Lung (tissue), 11 donors: ENCODE measurements at regions not wholly inside any gene's neighbourhood (a gene's known extent, or its start where the extent isn't known, plus 50 kb on each side); places are given as distances from the start of the nearest gene placed in this dataset.

Experiments used
- ATAC-seq: fragments of 200-7000 bp; cut with Tn5 transposase; one replicate; pipeline ENCODE4 v1.9.1; 2020; ENCODE audit warnings: moderate number of reproducible peaks; ENCODE audit not compliant: insufficient read depth, low FRiP score
- DNase-seq, 3 donors: peaks; one replicate each; pipeline ENCODE4 v3.0.0-alpha.2; 2013 to 2017
- H3K27ac ChIP-seq, 2 donors: one replicate each; pipeline ENCODE4 v1.5.1; 2013; ENCODE audit warnings: mild to moderate bottlenecking in 2 of 2, moderate library complexity in 2 of 2, control low read depth in 1 of 2, inconsistent platforms in 1 of 2, low read depth in 1 of 2, low read length in 1 of 2
- H3K27me3 ChIP-seq, 3 donors: one replicate each; pipeline ENCODE4 v1.5.1; 2013; ENCODE audit warnings: low read length in 2 of 3; ENCODE audit not compliant: control insufficient read depth in 3 of 3, insufficient read depth in 3 of 3
- H3K36me3 ChIP-seq, 4 donors: one replicate each; pipeline ENCODE4 v1.5.1; 2013; ENCODE audit warnings: low read length in 4 of 4, mild to moderate bottlenecking in 1 of 4, moderate library complexity in 1 of 4; ENCODE audit not compliant: control insufficient read depth in 4 of 4, insufficient read depth in 4 of 4
- H3K4me1 ChIP-seq, 5 donors: one replicate each; pipeline ENCODE4 v1.5.1; 2013; ENCODE audit warnings: low read length in 5 of 5, mild to moderate bottlenecking in 2 of 5, moderate library complexity in 1 of 5; ENCODE audit not compliant: control insufficient read depth in 5 of 5, insufficient read depth in 5 of 5
- H3K4me3 ChIP-seq: one replicate; pipeline ENCODE4 v1.5.1; 2013; ENCODE audit warnings: mild to moderate bottlenecking, control low read depth, moderate library complexity
- H3K9ac ChIP-seq, 2 donors: one replicate each; pipeline ENCODE4 v1.5.1; 2013; ENCODE audit warnings: low read length in 2 of 2, control low read depth in 1 of 2; ENCODE audit not compliant: insufficient read depth in 1 of 2
- H3K9me3 ChIP-seq, 4 donors: one replicate each; pipeline ENCODE4 v1.5.1; 2013; ENCODE audit warnings: low read length in 3 of 4, mild to moderate bottlenecking in 1 of 4, moderate library complexity in 1 of 4; ENCODE audit not compliant: control insufficient read depth in 4 of 4, insufficient read depth in 3 of 4
- CTCF ChIP-seq: IDR thresholded peaks from 2 replicates; pipeline ENCODE4 v1.5.1; 2012; ENCODE audit warnings: mild to moderate bottlenecking; ENCODE audit errors: control extremely low read depth, extremely low read depth
- WGBS, 2 donors: extraction: QIAGEN DNeasy Blood & Tissue Kit; methylation state at CpG; one replicate each; pipeline ENCODE4 v1.1.7; 2013; 5-methylcytosine and 5-hydroxymethylcytosine counted together
- donor health status: control.
- donor health status: control.
- donor health status: Bipolar disorder and iron deficiency.
- donor health status: healthy.
- donor health status: DM: yes; HTN: yes; CAD: no.

- no peak overlapping the region for H3K4me3 ChIP-seq
- ATAC-seq, result no peak
- H3K36me3 ChIP-seq, result no peaks in the 10 kb centered on the region
- H3K27me3 ChIP-seq, result peaks cover 0 to 11% (median 0%) of the 10 kb centered on the region in 3 donors
- H3K4me1 ChIP-seq, result no peaks in the 10 kb centered on the region
- DNase-seq, result no peak
- 73 to 74% methylated on average over 3 of the region's 3 CpGs for WGBS, 2 donors
- H3K9me3 ChIP-seq, result peaks cover 0 to 3% (median 0%) of the 10 kb centered on the region in 4 donors
- H3K27ac ChIP-seq, result no peak overlapping the region
- no peak for TF ChIP-seq CTCF
- no peak overlapping the region for H3K9ac ChIP-seq
Measured at GRCh38 chr10:2791774-2792443, 275.4 kb upstream of the PFKP start.

- no peaks in the 10 kb centered on the region for H3K4me1 ChIP-seq
- H3K4me3 ChIP-seq, result no peak overlapping the region
- TF ChIP-seq CTCF, result no peak
- ATAC-seq (no peak), DNase-seq (no peak)
- H3K27me3 ChIP-seq, result peaks cover 0 to 11% (median 0%) of the 10 kb centered on the region in 3 donors
- 79 to 89% methylated on average over 15 of the region's 15 CpGs for WGBS, 2 donors
- H3K9me3 ChIP-seq, result peaks cover 0 to 4% (median 0%) of the 10 kb centered on the region in 4 donors
- no peak overlapping the region for H3K27ac ChIP-seq
- no peaks in the 10 kb centered on the region for H3K36me3 ChIP-seq
- H3K9ac ChIP-seq, result no peak overlapping the region
Measured at GRCh38 chr10:2790396-2791188, 276.8 kb upstream of the PFKP start.

- Histone ChIP-seq H3K36me3 (no peaks in the 10 kb centered on the region), H3K27me3 (peaks cover 0 to 9% (median 5%) of the 10 kb centered on the region in 3 donors), H3K4me1 (no peaks in the 10 kb centered on the region), H3K9ac (no peak overlapping the region), H3K27ac (no peak overlapping the region), H3K4me3 (no peak overlapping the region), H3K9me3 (peaks cover 0 to 4% (median 0%) of the 10 kb centered on the region in 4 donors)
- TF ChIP-seq CTCF, result no peak
- 83 to 92% methylated on average over 5 of the region's 5 CpGs for WGBS, 2 donors
- no peak for ATAC-seq
- no peak for DNase-seq
Measured at GRCh38 chr10:2786251-2786650, 281.1 kb upstream of the PFKP start.
